Spinal cord (tissue), 9 donors: ENCODE measurements at regions not wholly inside any gene's neighbourhood (a gene's known extent, or its start where the extent isn't known, plus 50 kb on each side); places are given as distances from the start of the nearest gene placed in this dataset.
"Not testable (repeated sequence)": the region's sequence is repeated elsewhere in the genome, so short reads cannot be mapped to it uniquely, and the experiment has no call there.

ENCODE experiments used
- DNase-seq, 6 donors: peaks; one replicate each; pipeline versions ENCODE4 v3.0.0 to v3.0.0-alpha.2; 2013 to 2015; ENCODE audit warnings: low spot score in 6 of 6, low read depth in 4 of 6
- H3K27ac ChIP-seq: one replicate; pipeline ENCODE4 v1.5.1; 2013; ENCODE audit warnings: low read depth, low read length, control low read depth
- H3K27me3 ChIP-seq: one replicate; pipeline ENCODE4 v1.6.1; 2013; ENCODE audit warnings: low read length; ENCODE audit not compliant: control insufficient read depth, insufficient read depth
- H3K36me3 ChIP-seq: one replicate; pipeline ENCODE4 v1.6.1; 2013; ENCODE audit warnings: low read length; ENCODE audit not compliant: control insufficient read depth, insufficient read depth
- H3K4me1 ChIP-seq: one replicate; pipeline ENCODE4 v1.6.1; 2013; ENCODE audit warnings: low read length; ENCODE audit not compliant: control insufficient read depth, insufficient read depth
- H3K4me3 ChIP-seq: one replicate; pipeline ENCODE4 v1.5.1; 2013; ENCODE audit warnings: low read depth, low read length, control low read depth
- H3K9me3 ChIP-seq: one replicate; pipeline ENCODE4 v1.6.1; 2013; ENCODE audit warnings: low read length; ENCODE audit not compliant: control insufficient read depth, insufficient read depth
- WGBS: methylation state at CpG from one replicate; pipeline ENCODE4 v1.1.5; 2013; ENCODE audit warnings: missing lambda C conversion rate; ENCODE audit not compliant: insufficient coverage; 5-methylcytosine and 5-hydroxymethylcytosine counted together
- donor health status: healthy.

DNA sequence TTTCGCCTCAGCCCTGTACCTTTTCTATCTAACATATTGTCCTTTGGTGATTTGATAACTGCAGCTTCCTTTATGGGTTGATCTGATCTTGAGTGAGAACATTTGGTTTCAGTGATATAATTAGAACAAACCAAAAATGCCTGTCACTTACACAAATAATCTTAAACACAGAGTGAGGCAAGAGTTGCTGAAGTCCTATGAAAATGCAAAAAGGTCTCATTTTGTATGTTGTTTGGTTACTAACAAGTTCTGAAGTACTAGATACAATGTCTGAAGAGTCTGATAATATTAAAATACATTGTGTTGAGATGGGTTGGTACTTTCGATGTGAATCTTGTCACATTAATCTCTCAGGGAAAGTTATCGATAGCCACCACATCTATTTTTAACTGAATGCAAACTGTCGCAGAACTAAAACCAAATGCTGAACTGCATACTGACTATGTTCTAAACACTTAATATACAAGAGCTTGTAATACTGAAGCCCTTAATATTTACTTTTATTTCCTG, 70.4 kb upstream of the TMED7 start:
- peaks cover 1% of the 10 kb centered on the region for H3K9me3 ChIP-seq
- H3K27ac ChIP-seq: no peak overlapping the region
- H3K27me3 ChIP-seq: no peaks in the 10 kb centered on the region
- no peaks in the 10 kb centered on the region for H3K36me3 ChIP-seq
- no CpG with 5 or more reads among the region's 4 CpGs for WGBS
- H3K4me3 ChIP-seq: no peak overlapping the region
- no peak for DNase-seq
- H3K4me1 ChIP-seq: no peaks in the 10 kb centered on the region

DNA sequence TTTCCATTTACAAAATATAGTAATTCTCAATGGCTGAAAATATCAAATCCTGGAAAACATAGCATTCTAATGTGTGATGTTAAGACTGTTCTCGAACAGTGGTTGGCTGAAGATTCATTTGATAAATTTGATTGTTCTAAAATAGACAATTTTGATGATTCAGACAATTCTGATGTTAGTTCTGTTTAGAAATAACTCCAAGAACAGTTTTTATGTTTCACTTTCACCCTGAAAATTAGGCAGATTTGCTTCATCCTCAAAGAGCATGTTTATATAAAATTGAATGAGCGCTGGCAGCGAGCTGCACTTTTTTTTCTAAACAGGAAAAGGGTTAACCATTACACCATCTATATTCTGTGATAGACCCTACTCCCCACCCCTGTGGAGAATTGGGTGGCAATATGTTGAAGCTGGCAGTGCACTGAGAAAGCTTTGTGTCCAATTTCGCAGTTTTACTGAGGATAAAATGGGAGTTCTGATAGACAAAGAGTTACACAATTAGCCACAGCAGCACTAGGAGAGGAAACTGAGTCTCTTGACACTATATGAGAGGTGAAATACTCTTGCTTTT, 69.6 kb upstream of the TMED7 start:
- no peaks in the 10 kb centered on the region for H3K27me3 ChIP-seq
- H3K27ac ChIP-seq: no peak overlapping the region
- no peak overlapping the region for H3K4me3 ChIP-seq
- DNase-seq: no peak
- H3K36me3 ChIP-seq: no peaks in the 10 kb centered on the region
- peaks cover under 1% of the 10 kb centered on the region for H3K9me3 ChIP-seq
- no peaks in the 10 kb centered on the region for H3K4me1 ChIP-seq
- no CpG with 5 or more reads among the region's 4 CpGs for WGBS

DNA sequence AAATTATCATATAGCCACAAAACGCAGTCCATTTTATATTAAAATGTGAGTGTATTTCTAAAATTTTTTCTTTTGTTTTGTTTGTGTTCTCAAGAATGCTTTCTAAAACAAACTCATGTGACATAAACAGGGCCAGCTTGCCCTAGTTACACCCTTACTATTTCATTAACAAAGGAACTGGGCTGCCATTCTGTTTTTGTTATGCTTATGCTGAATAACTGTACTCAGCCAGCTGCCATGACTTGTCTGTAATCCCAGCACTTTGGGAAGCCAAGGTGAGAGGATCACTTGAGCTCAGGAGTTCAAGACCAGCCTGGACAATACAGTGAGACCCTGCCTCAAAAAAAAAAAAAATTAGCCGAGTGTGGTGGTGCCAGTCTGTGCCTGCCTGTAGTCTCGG, 66.0 kb upstream of the TMED7 start:
- H3K9me3 ChIP-seq, H3K27me3 ChIP-seq, DNase-seq, H3K36me3 ChIP-seq, H3K27ac ChIP-seq, H3K4me3 ChIP-seq, H3K4me1 ChIP-seq: not testable (repeated sequence)
- 100% methylated on average over 2 of the region's 3 CpGs for WGBS

DNA sequence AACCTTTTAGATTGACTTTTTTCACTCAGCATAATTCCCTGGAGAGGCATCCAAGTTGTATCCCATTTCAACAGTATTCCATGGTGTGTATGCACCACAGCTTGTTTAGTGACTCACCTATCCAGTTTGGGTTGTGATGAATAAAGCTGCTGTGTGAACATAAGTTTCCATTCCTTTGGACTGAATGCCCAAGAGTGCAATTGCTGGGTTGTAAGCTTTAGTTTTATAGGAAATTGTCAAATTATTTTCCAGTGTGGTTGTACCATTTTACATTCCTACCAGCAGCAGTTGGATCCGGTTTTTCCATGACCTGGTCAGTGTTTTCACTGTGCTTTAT, 60.9 kb upstream of the TMED7 start:
- H3K27me3 ChIP-seq: no peaks in the 10 kb centered on the region
- no peaks in the 10 kb centered on the region for H3K9me3 ChIP-seq
- WGBS: no CpG with 5 or more reads among the region's 1 CpG
- H3K36me3 ChIP-seq: no peaks in the 10 kb centered on the region
- H3K27ac ChIP-seq: no peak overlapping the region
- no peak overlapping the region for H3K4me3 ChIP-seq
- H3K4me1 ChIP-seq: no peaks in the 10 kb centered on the region
- DNase-seq: no peak

DNA sequence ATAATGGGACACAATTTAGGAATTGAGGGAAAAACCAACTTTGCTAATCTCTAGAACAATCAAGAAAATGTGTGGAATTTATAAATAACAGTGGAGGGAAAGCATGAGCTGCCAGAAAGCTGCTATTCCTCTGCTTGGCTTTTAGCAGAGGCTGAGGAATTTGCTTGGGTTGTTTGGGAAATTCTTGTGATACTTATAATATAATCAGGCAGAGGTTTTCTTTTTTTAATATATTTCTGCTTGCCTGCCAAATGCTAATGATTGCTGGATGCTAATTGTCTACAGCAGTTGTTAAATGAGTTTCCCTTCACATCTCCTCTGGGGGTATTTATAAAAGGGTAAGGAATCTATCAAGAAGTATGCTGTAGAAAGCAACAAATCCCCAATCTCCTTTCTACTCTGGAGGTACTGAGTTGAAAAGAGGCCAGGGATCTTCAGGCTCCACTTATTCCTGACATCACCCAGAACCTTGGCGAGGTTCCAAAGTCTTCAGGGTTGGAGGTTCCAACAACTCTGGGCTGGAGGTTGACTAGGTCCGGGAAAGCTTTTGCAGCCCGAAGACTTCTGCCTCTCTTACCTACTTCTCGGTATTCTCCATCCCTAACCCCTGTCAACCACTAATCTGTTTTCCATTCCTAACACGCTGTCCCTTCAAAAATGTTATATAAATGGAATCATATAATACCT, 60.4 kb upstream of the TMED7 start:
- DNase-seq: peak in 2 of 6 donors; percentile 39 to 72
- H3K4me1 ChIP-seq: no peaks in the 10 kb centered on the region
- no peaks in the 10 kb centered on the region for H3K9me3 ChIP-seq
- no peaks in the 10 kb centered on the region for H3K27me3 ChIP-seq
- no peak overlapping the region for H3K27ac ChIP-seq
- WGBS: 73% methylated on average over 3 of the region's 5 CpGs
- H3K36me3 ChIP-seq: no peaks in the 10 kb centered on the region
- no peak overlapping the region for H3K4me3 ChIP-seq

DNA sequence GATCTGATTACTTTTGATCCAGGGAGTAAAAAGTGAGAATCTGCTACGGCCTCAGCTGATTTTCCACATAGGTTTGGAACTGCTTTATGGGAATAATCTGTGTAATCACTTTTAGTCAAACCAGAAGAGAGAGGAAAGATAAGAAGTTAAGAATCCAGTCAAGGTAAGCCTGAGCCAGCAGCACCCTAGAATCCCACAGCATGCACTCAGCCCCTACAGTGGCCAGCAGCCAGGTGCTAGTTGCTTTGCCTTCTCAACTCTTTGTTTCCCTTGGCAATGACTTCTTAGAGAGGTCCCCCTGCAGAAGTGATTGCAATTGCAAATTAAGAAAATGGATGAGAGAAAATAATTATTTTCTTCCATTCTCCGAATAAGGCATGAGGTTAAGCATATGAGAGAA, 59.7 kb upstream of the TMED7 start:
- Histone ChIP-seq H3K36me3 (no peaks in the 10 kb centered on the region), H3K27ac (no peak overlapping the region)

DNA sequence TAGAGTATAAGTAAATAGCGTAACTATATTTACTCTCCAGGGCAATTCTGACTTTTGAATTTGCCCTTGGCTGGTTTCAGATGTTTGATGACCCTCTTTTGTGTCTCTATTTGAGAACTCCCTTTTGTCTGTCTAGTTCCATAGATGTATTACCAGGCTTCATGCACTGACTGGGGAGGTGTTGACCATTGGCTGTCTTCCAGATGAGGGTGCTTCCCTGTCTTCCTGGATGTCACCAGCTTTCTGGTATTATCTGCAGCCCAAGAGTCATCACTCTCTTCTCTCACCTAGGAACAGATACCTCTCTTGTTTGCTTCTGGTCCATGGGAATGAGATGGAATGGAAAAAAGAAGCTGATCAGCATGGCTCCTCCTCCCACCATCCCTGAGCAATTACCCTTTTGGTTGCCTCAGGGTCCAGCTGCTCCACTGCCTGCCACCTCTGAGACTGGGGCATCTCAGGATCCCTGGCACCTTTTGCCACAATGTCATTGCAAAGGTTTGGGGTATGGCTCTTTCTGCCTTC, 58.7 kb upstream of the TMED7 start:
- H3K4me3 ChIP-seq: no peak overlapping the region
- H3K9me3 ChIP-seq: no peaks in the 10 kb centered on the region
- H3K27ac ChIP-seq: no peak overlapping the region
- no peaks in the 10 kb centered on the region for H3K36me3 ChIP-seq
- no peak for DNase-seq
- WGBS: no CpG with 5 or more reads among the region's 1 CpG
- no peaks in the 10 kb centered on the region for H3K27me3 ChIP-seq
- H3K4me1 ChIP-seq: no peaks in the 10 kb centered on the region

More for the DNA sequence above, 59.7 kb upstream of the TMED7 start:
- peak in 2 of 6 donors; percentile 34 for DNase-seq
- Histone ChIP-seq H3K4me3 (no peak overlapping the region), H3K9me3 (no peaks in the 10 kb centered on the region), H3K4me1 (no peaks in the 10 kb centered on the region), H3K27me3 (no peaks in the 10 kb centered on the region)
- WGBS: 100% methylated on average over 1 of the region's 2 CpGs

DNA sequence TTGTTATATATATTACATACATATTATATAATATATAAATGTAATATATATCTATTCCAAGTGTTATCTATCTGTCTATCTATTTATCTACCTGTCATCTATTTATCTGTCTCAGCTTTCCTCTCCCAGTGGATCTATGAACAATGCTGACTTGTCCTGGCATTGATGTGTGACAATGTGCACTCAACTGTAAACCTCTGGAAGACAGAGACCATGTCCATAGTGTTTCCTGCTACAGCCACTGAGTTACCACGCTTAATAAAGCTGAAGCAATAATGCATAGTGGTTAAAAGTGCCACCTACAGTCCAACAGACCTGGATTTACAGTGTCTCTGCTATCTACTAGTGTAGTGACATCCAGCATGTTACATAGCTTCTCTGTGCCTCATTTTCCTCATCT, 57.2 kb upstream of the TMED7 start:
- H3K4me3 ChIP-seq: no peak overlapping the region
- H3K4me1 ChIP-seq: no peaks in the 10 kb centered on the region
- no peaks in the 10 kb centered on the region for H3K36me3 ChIP-seq
- no peaks in the 10 kb centered on the region for H3K9me3 ChIP-seq
- WGBS: 80% methylated on average over 1 of the region's 1 CpG
- DNase-seq: no peak
- no peak overlapping the region for H3K27ac ChIP-seq
- no peaks in the 10 kb centered on the region for H3K27me3 ChIP-seq
